GM12892 (cell line): ENCODE measurements at regions not wholly inside any gene's neighbourhood (a gene's known extent, or its start where the extent isn't known, plus 50 kb on each side); places are given as distances from the start of the nearest gene placed in this dataset.

Experiments
- DNase-seq: peaks from one replicate; pipeline ENCODE4 v3.0.0; 2011; ENCODE audit not compliant: insufficient read length
- FAIRE-seq: peaks from 2 replicates; lab custom pipeline; 2011; peaks lifted over from hg19 to GRCh38; lab: Jason Lieb, UNC
- POLR2A ChIP-seq: IDR thresholded peaks from 2 replicates; pipeline ENCODE4 v1.6.1; 2011; ENCODE audit warnings: low read depth, low read length, control low read depth
- POLR2AphosphoS5 ChIP-seq: IDR thresholded peaks from 2 replicates; pipeline ENCODE4 v1.6.1; 2011; ENCODE audit warnings: low read depth, low read length, control low read depth
- TAF1 ChIP-seq: IDR thresholded peaks from 2 replicates; pipeline ENCODE4 v1.6.1; 2011; ENCODE audit warnings: low read depth, mild to moderate bottlenecking, control low read depth, low read length, borderline replicate concordance

DNA sequence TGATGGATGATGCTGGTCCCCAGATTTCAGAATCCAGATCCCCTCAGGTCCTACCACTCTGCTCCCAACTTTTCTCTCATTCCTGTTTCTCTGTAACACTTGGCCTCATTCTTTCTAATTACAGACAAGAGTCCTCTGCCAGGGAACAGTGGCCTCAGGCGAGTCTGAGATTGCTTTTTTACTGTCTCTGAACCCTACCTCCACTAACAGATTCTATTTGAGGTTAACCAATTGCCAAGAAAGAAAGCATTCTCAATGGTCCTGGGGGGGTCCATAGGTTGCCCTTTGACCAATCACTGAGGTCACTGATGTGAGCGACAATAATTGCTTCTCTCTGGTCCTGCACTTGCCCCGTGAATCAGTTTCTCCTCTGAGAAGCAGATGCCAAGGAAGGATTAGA is 145.2 kb upstream of the TMEM108 start:
- TF ChIP-seq TAF1 (no peak), POLR2A (no peak), POLR2AphosphoS5 (no peak)
- DNase-seq (no peak), FAIRE-seq (no peak)

DNA sequence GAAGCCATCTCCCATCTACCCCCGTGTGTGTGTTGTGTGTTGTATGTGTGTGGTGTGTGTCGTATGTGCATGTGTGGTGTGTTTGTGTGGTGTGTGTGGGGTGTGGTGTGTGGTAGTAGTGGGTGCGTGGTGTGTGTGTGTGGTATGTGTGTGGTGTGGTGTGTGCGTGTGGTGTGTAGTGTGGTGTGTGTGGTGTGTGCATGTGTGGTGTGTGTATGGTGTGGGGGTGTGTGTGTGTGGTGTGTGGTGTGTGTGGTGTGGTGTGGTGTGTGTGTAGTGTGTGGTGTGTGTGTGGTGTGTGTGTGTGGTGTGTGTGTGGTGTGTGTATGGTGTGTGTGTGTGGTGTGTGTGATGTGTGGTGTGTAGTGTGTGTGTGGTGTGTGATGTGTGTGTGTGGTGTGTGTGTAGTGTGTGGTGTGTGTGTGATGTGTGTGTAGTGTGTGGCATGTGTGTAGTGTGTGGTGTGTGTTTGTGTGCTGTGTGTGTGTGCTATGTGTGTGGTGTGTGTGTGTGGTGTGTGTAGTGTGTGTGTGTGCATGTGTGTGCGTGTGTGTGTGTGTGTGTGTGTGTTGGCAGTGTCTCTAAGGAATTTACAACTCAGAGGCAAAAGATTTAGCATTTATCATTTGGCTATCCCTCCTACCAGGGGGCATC is 156.3 kb upstream of the TMEM108 start:
- TF ChIP-seq POLR2AphosphoS5 (no peak), TAF1 (no peak), POLR2A (no peak)
- FAIRE-seq (peak; percentile 82), DNase-seq (no peak)

DNA sequence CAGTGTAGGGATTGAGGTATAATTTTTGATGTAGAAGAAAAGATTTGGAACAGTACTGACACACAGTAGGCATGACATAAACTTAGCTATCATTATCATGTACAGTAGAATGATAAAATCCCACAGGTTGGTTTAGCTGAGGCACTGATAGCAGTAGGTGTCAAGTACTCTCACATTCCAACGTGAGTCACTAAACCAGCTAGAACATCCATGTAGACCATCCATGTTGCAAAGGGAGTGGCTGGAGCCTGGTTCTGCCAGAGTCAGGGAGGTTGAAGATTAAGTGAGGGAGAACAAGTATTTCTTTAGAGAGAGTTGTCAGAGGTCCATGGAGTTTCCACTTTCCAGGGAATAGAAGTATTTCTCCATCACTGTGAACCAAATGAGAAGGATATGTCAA is 157.2 kb upstream of the TMEM108 start:
- DNase-seq (no peak), FAIRE-seq (no peak)
- TF ChIP-seq POLR2AphosphoS5 (no peak), TAF1 (no peak), POLR2A (no peak)

DNA sequence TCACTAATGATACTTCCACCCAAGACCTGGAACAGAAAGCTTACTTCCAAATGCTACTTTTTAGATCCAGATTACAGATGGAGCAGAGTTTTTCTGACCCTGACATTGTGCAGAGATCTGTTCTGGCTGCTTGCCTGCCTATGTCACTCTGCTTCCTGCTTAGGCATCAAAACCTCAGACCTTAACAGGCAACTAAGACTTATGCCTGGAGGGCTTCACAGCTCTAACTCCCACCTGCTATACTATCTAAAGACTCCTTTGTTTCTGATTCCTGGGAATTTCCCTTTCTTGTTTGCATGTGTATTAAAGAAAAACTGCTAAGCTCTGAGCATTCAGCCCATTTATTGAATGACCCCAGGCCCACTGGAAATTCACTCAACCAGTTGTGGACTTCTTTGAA is 157.4 kb upstream of the NPHP3 start:
- no peak for DNase-seq
- TF ChIP-seq POLR2AphosphoS5 = no peak
- no peak for TF ChIP-seq TAF1
- TF ChIP-seq POLR2A = no peak
- no peak for FAIRE-seq

DNA sequence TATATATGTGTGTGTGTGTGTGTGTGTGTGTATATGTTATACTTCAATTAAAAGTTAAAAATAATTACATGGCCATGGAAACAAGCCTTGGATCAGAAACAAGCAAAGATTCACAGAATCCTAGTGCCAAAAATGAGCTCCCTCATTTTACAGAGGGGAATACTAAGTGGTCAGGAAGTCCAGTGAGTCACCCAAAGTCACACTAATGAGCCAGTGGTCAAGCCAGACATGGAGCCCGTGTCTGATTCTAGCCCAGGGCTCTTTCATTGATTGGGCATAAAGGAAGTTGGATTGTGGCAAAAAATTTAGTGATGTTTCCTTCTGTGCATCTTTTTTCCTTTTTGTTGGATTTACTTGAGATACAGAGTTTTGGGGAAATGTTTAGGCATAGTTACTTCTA is 152.5 kb upstream of the NPHP3 start:
- no peak for DNase-seq
- TF ChIP-seq POLR2A = no peak
- no peak for TF ChIP-seq TAF1
- no peak for TF ChIP-seq POLR2AphosphoS5
- FAIRE-seq = no peak

DNA sequence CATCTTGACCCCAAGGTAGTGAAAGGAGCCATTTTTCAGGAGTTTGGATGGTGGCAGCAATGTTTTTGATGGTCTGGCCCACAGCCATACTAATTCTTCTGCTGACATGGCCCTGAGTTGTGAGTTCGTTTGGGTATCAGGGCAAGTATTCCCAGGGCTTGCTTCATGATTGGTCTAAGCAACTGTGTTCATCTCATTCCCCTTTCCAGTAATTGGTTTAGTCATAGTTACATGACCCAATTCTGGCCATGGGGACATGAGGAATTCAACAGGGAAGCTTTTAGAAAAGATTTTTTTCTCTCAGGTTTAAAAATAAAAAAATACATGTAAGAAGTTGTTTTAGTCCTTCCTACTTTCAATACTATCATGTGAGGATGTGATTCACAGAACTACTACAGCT is 150.5 kb upstream of the NPHP3 start:
- no peak for FAIRE-seq
- TF ChIP-seq POLR2A (no peak), POLR2AphosphoS5 (no peak), TAF1 (no peak)
- no peak for DNase-seq

DNA sequence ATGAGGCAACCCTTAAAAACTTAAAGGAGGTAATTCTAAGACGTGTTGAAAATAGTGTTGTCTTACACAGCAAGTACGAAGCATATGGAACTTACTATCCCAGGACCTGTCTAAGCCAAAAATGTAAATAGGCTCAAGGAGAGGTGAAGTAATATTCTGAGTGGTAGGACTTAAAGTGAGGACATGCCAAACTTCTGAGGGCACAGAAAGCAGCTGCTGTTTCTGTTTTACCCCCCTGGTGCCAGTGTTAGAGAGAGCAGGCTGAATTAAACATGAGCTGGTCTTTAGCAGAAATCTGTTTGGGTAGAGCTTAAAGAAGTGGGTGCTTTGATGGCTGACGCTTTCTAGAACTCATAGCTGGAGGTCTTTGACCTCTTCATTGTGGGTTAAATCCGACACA is 149.7 kb upstream of the NPHP3 start:
- TF ChIP-seq POLR2AphosphoS5 (no peak), POLR2A (no peak), TAF1 (no peak)
- DNase-seq = no peak
- FAIRE-seq = no peak

DNA sequence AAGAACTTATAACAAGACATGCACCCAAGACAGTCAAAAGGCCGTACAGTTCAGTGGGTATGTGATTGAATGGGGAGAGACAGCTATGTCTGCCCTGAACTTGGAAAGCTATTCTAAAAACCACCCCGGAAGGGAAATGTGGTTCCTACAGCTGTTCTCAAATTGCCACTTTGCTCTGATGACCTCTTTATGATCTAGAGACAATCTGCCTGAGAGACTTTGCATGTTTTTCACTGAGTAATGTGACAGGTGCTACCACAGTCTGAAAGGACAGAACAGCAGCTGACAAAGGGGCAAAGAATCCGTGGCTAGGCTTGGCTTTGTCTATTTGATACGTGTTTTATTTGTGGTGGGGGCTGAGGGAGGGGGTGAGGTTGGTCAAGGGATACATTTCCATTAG is 148.3 kb upstream of the NPHP3 start:
- FAIRE-seq = no peak

DNA sequence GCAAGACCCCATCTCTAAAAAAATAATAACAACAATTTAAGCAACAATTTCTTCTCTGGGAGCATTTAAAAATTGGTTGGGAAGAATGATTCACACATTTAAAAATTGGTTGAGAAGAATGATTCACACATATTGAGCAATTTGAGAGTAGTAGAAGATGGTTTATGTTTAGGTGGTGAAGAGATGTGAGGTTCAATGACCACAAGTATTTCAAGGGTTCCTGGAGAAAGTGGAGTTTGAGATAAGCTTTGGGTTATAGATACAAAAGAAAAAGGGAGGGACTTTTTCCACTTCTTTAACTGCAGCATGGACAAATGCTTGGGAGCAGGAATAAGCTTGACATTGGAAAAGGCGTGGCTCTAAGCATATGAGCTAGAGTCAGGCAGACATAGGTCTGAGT is 145.7 kb upstream of the NPHP3 start:
- TF ChIP-seq POLR2AphosphoS5 (no peak), POLR2A (no peak), TAF1 (no peak)
- no peak for DNase-seq
- FAIRE-seq = no peak

More for the DNA sequence above, 148.3 kb upstream of the NPHP3 start:
- TF ChIP-seq POLR2A (no peak), POLR2AphosphoS5 (no peak), TAF1 (no peak)
- no peak for DNase-seq

DNA sequence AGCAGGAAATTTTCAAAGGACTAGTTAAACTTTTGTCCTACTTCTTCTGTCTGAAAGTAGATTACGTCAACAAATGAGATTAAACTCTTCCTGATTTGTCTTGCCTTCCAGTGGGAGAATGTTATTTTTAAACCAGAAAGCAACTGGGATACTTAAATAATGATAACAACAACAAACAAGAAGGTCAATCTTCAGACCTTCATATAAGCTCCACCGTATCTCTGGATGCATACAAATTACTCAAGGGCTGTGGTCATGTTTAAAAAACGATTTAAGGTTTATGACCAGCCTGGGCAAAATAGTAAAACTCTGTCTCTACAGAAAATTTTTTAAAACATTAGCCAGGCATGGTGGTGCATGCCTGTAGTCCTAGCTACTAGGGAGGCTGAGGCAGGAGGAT is 145.3 kb upstream of the NPHP3 start:
- DNase-seq (no peak), FAIRE-seq (no peak)
- TF ChIP-seq POLR2A = no peak
- no peak for TF ChIP-seq TAF1
- no peak for TF ChIP-seq POLR2AphosphoS5

DNA sequence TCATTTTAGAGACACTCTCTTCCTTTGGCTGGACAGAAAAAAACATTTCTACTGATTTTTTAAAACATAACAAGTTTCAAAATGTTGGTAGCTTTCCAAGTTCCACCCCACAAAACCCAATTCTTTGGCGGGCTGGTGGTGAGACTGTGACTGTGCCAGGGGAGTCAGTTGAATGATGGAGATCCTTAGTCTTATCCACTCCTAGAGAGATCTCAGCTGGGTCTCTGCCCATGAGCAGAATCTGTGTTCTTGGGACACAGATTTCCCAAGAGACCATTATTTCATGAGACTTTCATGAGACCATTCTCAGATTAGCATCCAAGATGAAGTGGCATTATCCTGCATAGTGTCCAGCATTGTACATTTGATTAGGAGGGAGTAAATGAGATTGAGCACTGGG is 135.1 kb upstream of the NPHP3 start:
- TF ChIP-seq TAF1 = no peak
- TF ChIP-seq POLR2A = no peak
- TF ChIP-seq POLR2AphosphoS5 = no peak
- FAIRE-seq (no peak), DNase-seq (no peak)

DNA sequence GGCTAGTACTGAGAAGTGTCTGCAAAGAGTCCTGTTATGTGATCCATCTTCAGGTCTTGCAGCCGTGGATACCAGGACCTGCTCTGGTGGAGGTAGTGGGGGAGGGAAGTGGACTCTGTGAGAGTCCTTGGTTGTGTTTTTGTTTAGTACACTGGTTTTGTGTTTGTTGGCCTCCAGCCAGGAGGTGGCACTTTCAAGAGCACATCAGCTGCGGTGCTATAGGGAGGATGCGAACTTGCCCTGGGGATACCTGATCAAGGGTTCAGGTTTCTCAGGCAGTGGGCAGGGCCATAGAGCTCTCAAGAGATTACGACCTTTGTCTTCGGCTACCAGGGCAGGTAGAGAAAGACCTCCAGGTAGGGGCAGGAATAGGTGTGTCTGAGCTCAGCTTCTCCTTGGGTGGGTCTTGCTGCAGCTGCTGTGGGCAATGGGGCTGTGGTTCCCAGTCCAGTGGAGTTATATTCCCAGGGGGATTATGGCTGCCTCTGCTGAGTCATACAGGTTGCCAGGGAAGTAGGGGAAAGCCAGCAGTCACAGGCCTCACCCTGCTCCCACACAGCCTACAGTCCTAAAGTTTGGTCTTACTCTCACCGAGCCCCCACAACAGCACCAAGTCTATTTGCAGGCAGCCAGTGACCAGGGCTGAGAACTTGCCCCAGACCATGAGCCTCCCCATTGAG is 132.8 kb upstream of the NPHP3 start:
- FAIRE-seq (peak; percentile 62), DNase-seq (no peak)
- no peak for TF ChIP-seq POLR2A
- TF ChIP-seq POLR2AphosphoS5 = no peak
